ENCODE measurements at regions not wholly inside any gene's neighbourhood (a gene's known extent, or its start where the extent isn't known, plus 50 kb on each side); places are given as distances from the start of the nearest gene placed in this dataset.
A peak's percentile ranks its signal among the peaks of the same experiment; 100 is the strongest.
"Not testable (repeated sequence)": the region's sequence is repeated elsewhere in the genome, so short reads cannot be mapped to it uniquely, and the experiment has no call there.

DNA sequence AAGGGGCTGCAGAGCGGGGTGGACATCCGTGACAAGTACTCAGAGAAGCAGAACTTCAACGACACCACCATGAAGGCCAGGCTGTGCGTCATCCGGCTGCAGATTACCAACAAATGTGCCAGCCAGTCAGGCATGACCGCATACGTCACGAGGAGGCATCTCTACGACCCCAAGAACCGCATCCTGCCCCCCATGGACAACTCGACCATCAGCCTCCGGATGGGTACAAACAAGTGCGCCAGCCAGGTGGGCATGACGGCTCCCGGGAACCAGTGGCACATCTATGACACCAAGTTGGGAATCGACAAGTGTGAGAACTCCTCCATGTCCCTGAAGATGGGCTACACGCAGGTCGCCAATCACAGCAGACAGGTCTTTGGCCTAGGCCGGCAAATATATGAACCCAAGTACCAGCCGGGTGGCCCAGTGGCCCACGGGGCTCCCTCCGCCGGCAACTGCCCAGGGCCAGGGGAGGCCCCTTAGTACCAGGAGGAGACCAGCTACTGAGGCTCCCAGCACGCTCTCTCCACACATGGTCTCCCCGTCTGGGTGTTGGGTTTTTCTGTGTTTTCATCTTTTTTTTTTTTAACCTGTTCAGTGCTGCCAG is 133.4 kb upstream of the TEKT4 start:
- DNase-seq, result not testable (repeated sequence)

DNA sequence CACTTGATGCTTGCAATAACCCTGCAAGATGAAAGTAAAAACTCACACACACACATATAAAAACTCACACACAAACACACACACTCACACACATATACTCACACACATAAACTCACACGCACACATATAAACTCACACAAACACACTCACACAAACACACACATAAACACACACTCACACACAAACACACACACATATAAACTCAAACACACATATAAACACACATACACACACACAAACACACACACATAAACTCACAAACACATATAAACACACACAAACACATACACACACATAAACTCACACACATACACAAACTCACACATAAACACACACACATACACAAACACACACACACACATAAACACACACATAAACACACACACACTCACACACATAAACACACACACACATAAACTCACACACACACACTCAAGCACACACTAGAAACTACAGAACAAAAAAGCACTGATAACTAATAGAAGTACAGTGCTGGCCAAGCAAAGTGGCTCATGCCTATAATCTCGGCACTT is 117.7 kb upstream of the TEKT4 start:
- DNase-seq, result no peak

DNA sequence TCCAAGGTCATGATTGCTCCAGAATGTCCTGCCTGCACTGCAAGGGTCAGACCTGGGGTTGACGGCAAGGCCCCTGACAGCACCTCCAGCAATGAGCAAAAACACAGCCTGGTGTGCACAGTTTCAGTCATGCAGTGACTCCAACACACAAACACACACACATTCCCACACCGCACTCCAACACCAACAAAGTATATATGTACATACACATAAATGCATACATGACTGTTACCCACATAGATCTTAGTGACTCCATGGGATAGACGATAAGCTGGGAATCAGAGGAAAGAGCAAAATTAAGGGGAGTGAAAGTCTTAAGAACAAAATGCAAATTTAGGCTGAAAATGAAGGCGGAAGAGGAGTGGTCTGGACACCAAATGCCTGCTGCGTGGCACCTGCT is 112.7 kb upstream of the TEKT4 start:
- DNase-seq, result no peak

DNA sequence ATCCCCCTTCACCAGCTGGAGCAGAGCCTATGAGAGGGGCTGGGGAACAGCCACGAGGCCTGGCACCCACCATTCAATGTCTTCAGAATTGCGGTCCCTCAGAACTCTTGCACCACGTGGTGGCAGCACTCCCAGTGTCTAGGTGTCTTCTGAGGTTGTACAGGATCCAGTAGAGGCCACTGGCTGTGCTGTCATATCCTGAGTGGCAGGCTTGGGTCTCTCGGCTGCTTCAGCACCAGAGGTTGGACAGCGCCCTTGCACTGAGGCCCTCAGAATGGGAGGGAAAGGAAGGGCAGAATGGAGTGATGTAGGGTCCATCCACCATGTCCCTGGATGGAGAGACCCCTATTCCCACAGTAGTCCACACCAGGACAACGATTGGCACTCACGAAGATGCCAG is 112.0 kb upstream of the TEKT4 start:
- DNase-seq, result peak; percentile 5

DNA sequence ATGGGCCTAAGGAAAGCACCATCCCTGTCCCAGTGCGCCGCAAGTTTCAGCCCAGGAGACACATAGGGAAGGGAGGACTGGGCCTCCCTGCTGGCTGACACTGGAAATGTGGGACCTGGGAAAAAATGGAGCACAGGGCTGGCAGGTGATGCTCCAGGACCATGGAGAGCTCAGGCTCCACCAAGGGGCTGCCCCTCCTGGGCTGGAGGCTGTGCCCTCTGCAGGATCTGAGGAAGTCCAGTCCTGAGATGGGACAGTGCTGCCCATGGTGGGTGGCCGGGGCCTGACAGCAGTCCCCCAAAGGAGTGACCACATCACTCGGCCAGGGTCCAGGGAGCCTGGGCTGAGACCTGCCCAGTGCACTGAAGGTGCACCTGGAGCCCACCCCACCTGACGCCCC is 108.6 kb upstream of the TEKT4 start:
- no peak for DNase-seq

DNA sequence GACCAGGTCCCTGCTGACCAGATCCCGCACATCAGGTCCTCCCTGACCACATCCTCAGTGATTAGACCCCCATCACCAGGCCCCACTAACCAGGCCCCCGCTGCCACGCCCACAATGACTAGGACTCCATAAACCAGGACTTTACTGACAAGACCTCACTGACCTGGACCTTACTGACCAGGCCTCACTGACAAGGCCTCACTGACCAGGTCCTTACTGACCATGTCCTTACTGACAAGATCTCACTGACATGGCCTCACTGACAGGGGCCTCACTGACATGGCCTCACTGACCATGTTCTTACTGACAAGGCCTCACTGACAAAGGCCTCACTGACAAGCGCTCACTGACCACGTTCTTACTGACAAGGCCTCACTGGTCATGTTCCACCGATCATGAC is 107.9 kb upstream of the TEKT4 start:
- DNase-seq, result no peak

DNA sequence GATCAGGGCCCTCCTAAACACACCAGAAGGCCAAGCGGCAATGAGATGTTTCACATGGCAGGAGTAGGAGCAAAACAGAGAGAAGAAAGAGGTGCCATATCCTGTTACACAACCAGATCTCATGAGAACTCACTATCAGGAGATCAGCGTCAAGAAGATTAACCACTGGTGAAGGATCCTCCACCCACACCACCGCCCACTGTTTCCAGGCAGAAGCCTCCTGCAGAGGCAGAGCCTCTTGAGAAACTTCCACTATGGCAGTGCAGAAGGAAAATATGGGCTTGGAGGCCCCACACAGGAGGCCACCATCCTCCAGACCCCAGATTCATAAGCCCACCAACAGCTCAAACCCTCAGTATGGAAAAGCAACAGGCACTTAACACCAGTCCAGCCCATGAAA is 106.9 kb upstream of the TEKT4 start:
- not testable (repeated sequence) for DNase-seq

DNA sequence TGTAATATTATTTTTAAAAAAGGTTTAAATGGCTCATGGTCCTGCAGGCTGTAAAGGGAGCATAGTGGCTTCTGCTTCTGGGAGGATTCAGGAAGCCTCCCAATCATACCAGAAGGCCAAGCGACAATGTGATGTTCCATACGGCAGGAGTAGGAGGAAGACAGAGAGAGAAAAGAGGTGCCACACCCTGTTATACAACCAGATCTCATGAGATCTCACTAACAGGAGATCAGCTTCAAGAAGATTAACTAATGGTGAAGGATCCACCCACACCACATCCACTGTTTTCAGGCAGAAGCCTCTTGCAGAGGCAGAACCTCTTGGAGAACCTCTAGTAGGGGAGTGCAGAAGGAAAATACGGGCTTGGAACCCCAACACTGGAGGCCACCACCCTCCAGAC is 103.9 kb upstream of the TEKT4 start:
- no peak for DNase-seq

DNA sequence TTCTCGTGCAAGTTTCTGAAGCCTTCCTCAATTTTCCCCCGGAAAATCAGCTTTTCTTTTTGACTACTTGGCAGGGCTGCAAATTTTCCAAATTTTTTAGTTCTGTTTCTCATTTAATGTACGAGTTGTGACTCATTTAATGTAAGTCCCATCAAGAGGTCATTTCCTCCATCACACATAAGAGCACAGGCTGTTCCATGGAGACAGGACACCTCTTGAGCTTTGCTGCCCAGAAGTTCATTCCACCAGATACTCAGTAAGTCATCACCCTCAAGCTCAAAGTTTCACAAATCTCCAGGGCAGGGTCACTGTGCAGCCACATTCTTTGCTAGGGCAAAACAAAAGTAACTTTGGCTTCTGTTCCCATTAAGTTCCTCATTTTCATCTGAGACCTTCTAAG is 101.5 kb upstream of the TEKT4 start:
- DNase-seq, result no peak

DNA sequence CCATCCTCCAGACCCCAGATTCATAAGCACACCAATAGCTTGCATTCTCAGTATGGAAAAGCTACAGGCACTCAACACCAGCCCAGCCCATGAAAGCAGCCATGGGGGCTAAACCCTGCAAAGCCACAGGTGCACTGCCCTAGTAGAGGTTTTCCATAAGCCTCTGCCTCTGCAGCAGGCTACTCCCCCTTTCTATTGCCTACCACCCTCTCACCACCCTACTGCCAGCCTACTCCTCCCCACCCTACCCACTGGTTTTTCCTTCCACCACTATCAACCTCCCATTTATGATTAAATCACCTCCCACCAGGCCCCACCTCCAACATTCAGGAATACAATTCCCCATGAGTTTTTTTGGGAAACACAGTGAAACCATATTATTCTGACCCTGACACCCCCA is 96.4 kb upstream of the TEKT4 start:
- no peak for DNase-seq

DNA sequence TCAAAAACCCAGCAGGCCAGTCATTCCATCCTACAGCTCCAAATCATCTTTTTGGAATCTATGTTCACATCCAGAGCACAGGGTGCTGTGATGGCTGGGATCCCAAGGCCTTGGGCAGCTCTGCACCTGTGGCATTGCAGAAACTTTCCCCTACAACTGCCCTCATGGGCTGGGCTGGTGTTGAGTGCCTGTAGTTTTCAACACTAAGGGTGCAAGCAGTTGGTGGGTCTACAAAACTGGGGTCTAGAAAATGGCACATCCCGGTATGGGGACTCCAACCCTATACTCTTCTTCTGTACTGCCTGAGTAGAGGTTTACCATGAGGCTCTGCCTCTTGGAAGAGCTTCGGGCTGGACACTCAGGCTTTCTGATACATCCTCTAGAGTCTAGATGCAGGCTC is 95.2 kb upstream of the TEKT4 start:
- DNase-seq, result no peak

DNA sequence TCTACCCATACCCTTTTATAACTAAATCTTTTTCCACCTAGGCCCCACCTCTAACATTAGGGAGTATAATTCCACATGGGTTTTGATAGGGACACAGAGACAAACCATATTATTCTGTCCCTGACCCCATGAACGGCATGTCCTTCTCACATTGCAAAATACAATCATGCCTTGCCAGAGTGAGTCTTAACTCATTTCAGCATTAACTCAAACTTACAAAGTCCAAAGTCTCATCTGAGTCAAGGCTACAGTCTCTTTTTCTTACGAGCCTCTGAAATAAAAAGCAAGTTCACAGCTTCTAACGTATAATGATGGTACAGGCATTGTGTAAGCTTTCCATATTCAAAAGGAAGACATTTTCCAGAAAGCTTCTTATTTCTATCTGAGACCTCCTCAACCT is 86.1 kb upstream of the TEKT4 start:
- DNase-seq, result not testable (repeated sequence)

DNA sequence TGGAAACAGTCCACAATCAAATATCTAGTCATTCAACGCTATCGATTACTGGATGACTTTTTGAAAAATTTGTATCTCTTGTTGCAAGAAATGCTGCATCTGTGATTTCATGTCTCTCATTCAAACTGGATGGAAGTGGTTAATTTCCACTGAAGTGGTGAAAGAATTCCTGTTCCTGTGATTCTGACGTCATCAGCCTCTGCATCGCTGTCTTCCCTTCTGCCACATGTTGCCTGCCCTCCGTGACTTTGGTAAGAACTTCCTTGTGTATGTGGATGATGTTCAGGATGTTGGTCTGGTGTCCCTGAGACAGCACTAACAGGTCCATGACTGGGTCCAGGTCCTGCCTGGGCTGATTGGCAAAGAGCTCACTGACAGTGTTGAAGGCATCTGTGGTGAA is 84.8 kb upstream of the TEKT4 start:
- DNase-seq, result not testable (repeated sequence)

DNA sequence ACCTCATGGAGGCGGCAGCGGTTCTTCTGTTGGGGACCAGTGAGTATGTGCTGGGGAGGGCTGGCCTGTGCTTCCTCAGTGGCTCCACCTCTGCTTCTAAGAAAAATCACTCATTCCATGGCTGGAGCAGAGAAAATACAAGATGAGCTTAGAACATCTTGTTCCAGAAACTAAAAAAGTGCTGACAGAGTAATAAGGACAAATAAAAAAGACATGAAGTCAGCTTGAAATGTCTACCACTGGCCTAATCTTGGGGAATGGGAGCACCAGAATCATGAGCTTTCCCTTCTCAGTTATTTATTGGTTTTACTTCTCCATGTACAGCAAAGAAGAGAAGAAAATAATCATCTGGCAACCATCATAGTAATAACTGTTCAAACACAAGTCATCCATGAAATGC is 81.1 kb upstream of the TEKT4 start:
- DNase-seq, result not testable (repeated sequence)

DNA sequence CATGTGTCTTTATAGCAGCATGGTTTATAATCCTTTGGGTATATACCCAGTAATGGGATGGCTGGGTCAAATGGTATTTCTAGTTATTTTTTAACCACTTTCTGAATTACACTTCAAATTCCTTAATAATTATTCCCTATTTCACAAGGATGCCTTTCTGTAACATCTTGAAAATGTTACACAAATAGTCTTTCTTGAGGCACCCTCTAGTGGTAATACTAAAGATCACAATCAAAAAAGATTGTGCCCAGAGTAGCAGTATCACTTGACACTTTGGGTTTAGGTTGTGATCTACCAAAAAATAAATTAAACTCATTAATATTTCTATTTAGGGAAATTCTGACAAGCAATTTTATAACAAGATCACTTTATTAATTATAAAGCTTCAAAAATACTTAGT is 74.0 kb upstream of the TEKT4 start:
- not testable (repeated sequence) for DNase-seq
